ENCODE measurements at regions not wholly inside any gene's neighbourhood (a gene's known extent, or its start where the extent isn't known, plus 50 kb on each side); places are given as distances from the start of the nearest gene placed in this dataset.

- TF ChIP-seq POLR2A (IDR thresholded peaks at IDR 0.05), result no peak
- no peak for TF ChIP-seq CTCF (IDR thresholded peaks at IDR 0.05)
Measured at GRCh38 chr18:45342653-45343052, 272.6 kb upstream of the SLC14A2 start.

Measured in right lobe of liver (tissue), 4 donors.